PC-3 (cell line): ENCODE measurements at regions not wholly inside any gene's neighbourhood (a gene's known extent, or its start where the extent isn't known, plus 50 kb on each side); places are given as distances from the start of the nearest gene placed in this dataset.

Experiments
- CTCF ChIP-seq: fragments of 300-600 bp; sonication (generic); conservative IDR thresholded peaks from 2 replicates; pipeline ENCODE4 v1.5.1; 2017; ENCODE audit warnings: antibody characterized with exemption, low read depth, mild to moderate bottlenecking, low read length
- EZH2 ChIP-seq: fragments of 300-600 bp; sonication (generic); IDR thresholded peaks from one replicate; pipeline ENCODE4 v1.6.1; 2017; ENCODE audit warnings: antibody characterized with exemption, mild to moderate bottlenecking, low read length; ENCODE audit not compliant: unreplicated experiment

GRCh38 chr1:20416706-20417105 lies 69.3 kb downstream of the CAMK2N1 start:
- no peak for TF ChIP-seq EZH2
- TF ChIP-seq CTCF, result no peak
